Ovary (tissue), 3 donors: ENCODE measurements at regions not wholly inside any gene's neighbourhood (a gene's known extent, or its start where the extent isn't known, plus 50 kb on each side); places are given as distances from the start of the nearest gene placed in this dataset.

Experiments
- CTCF ChIP-seq, 3 donors: fragments of 450-650 bp in 2 of 3; fragments of 200-600 bp in 1 of 3; IDR thresholded peaks; one replicate each; pipeline versions ENCODE4 v1.5.1 to v1.8.0; 2016 to 2022; ENCODE audit warnings: antibody characterized with exemption in 3 of 3, mild to moderate bottlenecking in 1 of 3
- POLR2A ChIP-seq: fragments of 450-650 bp; IDR thresholded peaks from one replicate; pipeline ENCODE4 v1.6.1; 2017; ENCODE audit warnings: antibody characterized with exemption, mild to moderate bottlenecking, moderate library complexity
- donor health status: DM: no; HTN: no; CAD: no.

- TF ChIP-seq CTCF (IDR thresholded peaks at IDR 0.05) = no peak
- no peak for TF ChIP-seq POLR2A
Observed at GRCh38 chr1:234999513-234999940, 129.1 kb downstream of the TOMM20 start.
